Endothelial cell of umbilical vein (primary cell): ENCODE measurements at regions not wholly inside any gene's neighbourhood (a gene's known extent, or its start where the extent isn't known, plus 50 kb on each side); places are given as distances from the start of the nearest gene placed in this dataset.

Source experiments
- EZH2 ChIP-seq: IDR thresholded peaks from 2 replicates; pipeline ENCODE4 v1.6.1; 2012; ENCODE audit warnings: borderline replicate concordance, low read depth, mild to moderate bottlenecking, moderate library complexity, low read length, inconsistent platforms; ENCODE audit not compliant: severe bottlenecking
- GATA2 ChIP-seq: IDR thresholded peaks from 2 replicates; pipeline ENCODE4 v1.7.0; 2011; ENCODE audit warnings: low read depth, mild to moderate bottlenecking, moderate library complexity, mixed read lengths, low read length; ENCODE audit not compliant: insufficient read length, insufficient read depth
- JUN ChIP-seq: IDR thresholded peaks from 2 replicates; pipeline ENCODE4 v1.6.1; 2011; ENCODE audit warnings: borderline replicate concordance, low read depth; ENCODE audit not compliant: insufficient read length, insufficient read depth
- POLR2A ChIP-seq: IDR thresholded peaks from 2 replicates; pipeline ENCODE4 v1.6.1; 2012; ENCODE audit warnings: low read depth, mild to moderate bottlenecking, control low read depth, low read length
- POLR2AphosphoS5 ChIP-seq: IDR thresholded peaks from 2 replicates; pipeline ENCODE4 v1.6.1; 2012; ENCODE audit warnings: low read depth, mild to moderate bottlenecking, control low read depth, low read length, moderate library complexity; ENCODE audit not compliant: insufficient read depth
- TF ChIP-seq, protein P1 (sequence below), 2 donors: IDR thresholded peaks; 1 replicate in 1 of 2; 2 replicates in 1 of 2; pipeline ENCODE4 v1.5.1; 2011; ENCODE audit warnings: low read length in 2 of 2, mild to moderate bottlenecking in 2 of 2, moderate library complexity in 2 of 2, control low read depth in 1 of 2, inconsistent platforms in 1 of 2, low read depth in 1 of 2; ENCODE audit not compliant: insufficient read depth in 1 of 2; ENCODE audit errors: extremely low read depth in 1 of 2
- TF ChIP-seq, protein P2 (sequence below): IDR thresholded peaks from 2 replicates; pipeline ENCODE4 v1.6.1; 2011; ENCODE audit not compliant: insufficient read depth, insufficient read length

DNA sequence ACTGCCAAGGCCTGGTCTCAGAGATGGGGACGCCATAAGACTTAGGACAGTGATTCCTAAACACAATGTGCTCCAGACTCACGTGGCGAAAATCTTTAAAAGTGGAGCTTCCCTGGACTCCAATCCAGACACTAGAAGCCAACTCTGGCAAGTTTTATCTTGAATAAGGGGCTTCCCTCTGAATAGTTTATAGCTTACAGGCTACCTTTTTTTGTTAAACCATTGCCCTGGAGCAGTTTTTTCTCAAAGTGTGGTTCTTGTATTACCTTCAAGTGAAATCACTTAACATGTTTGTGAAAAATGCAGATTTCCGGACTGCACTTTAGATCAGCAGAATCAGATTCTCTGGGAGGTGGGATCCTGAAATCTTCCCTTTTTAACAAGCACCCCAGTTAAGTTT lies 171.7 kb upstream of the PHF14 start:
- TF ChIP-seq, protein P1, sequence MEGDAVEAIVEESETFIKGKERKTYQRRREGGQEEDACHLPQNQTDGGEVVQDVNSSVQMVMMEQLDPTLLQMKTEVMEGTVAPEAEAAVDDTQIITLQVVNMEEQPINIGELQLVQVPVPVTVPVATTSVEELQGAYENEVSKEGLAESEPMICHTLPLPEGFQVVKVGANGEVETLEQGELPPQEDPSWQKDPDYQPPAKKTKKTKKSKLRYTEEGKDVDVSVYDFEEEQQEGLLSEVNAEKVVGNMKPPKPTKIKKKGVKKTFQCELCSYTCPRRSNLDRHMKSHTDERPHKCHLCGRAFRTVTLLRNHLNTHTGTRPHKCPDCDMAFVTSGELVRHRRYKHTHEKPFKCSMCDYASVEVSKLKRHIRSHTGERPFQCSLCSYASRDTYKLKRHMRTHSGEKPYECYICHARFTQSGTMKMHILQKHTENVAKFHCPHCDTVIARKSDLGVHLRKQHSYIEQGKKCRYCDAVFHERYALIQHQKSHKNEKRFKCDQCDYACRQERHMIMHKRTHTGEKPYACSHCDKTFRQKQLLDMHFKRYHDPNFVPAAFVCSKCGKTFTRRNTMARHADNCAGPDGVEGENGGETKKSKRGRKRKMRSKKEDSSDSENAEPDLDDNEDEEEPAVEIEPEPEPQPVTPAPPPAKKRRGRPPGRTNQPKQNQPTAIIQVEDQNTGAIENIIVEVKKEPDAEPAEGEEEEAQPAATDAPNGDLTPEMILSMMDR (IDR thresholded peaks at IDR 0.05; ENCODE audit: extremely low read depth in 1 of 2, insufficient read depth in 1 of 2, low read depth in 1 of 2, low read length in 2 of 2), result no peak
- TF ChIP-seq POLR2AphosphoS5 (no peak), POLR2A (no peak), JUN (no peak), EZH2 (no peak), GATA2 (no peak)
- TF ChIP-seq, protein P2, sequence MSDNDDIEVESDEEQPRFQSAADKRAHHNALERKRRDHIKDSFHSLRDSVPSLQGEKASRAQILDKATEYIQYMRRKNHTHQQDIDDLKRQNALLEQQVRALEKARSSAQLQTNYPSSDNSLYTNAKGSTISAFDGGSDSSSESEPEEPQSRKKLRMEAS, result no peak
